Activated CD4-positive, alpha-beta T cell treated with anti-CD3 and anti-CD28 coated beads for 36 hours (primary cell): ENCODE measurements at regions not wholly inside any gene's neighbourhood (a gene's known extent, or its start where the extent isn't known, plus 50 kb on each side); places are given as distances from the start of the nearest gene placed in this dataset.

Source experiments
- ATAC-seq: fragments of 200-7000 bp; cut with Tn5 transposase; one replicate; pipeline ENCODE4 v1.10.0; 2021; ENCODE audit warnings: mild to moderate bottlenecking, moderate library complexity
- CTCF ChIA-PET: fragments of 350-600 bp; sonication (Branson Sonifier 250); formaldehyde crosslinking; loops from one replicate; lab custom pipeline; 2021; ENCODE audit warnings: antibody characterized with exemption; lab: Charles Lee
- POLR2A ChIA-PET: fragments of 350-600 bp; sonication (Branson Sonifier 250); formaldehyde crosslinking; loops from one replicate; lab custom pipeline; 2021; ENCODE audit warnings: antibody characterized with exemption, inconsistent platforms; lab: Charles Lee
- DNase-seq: peaks from one replicate; pipeline ENCODE4 v3.0.0-alpha.2; 2020
- H3K27ac Mint-ChIP-seq: one replicate; pipeline ENCODE4 v1.8.0; 2021; ENCODE audit warnings: mixed read lengths
- H3K27me3 Mint-ChIP-seq: one replicate; pipeline ENCODE4 v1.8.0; 2021; ENCODE audit warnings: mixed read lengths
- H3K36me3 Mint-ChIP-seq: one replicate; pipeline ENCODE4 v1.8.0; 2021; ENCODE audit warnings: low read depth, mixed read lengths
- H3K4me1 Mint-ChIP-seq: one replicate; pipeline ENCODE4 v1.8.0; 2021; ENCODE audit warnings: mixed read lengths
- H3K4me3 Mint-ChIP-seq: one replicate; pipeline ENCODE4 v1.8.0; 2021; ENCODE audit warnings: mild to moderate bottlenecking, moderate library complexity, mixed read lengths
- H3K9me3 Mint-ChIP-seq: one replicate; pipeline ENCODE4 v1.8.0; 2021; ENCODE audit warnings: low read depth, mixed read lengths
- intact Hi-C, 2 experiments: fragments of 100-400 bp; cut with DNase I in 1 of 2; cut with micrococcal nuclease in 1 of 2; formaldehyde crosslinking; loops; one replicate each; pipeline versions ENCODE4 v1.14.2 to v1.15.1; 2022 to 2024; cut with DNase I, micrococcal nuclease

- Mint-ChIP-seq H3K36me3 (no peaks in the 10 kb centered on the region), H3K4me3 (no peak overlapping the region), H3K9me3 (peaks cover 10% of the 10 kb centered on the region), H3K4me1 (no peaks in the 10 kb centered on the region), H3K27ac (no peak overlapping the region), H3K27me3 (no peaks in the 10 kb centered on the region)
- CTCF ChIA-PET, result no interaction called here
- ATAC-seq, result no peak
- DNase-seq, result no peak
- intact Hi-C loops, result no loop called here
- POLR2A ChIA-PET, result no interaction called here
These were observed 807.9 kb upstream of the MBL2 start for GRCh38 chr10:53580465-53580864.

GRCh38 chr10:53579773-53580172 lies 807.2 kb upstream of the MBL2 start:
- no peaks in the 10 kb centered on the region for H3K4me1 Mint-ChIP-seq
- no peak for ATAC-seq
- DNase-seq, result no peak
- no peaks in the 10 kb centered on the region for H3K36me3 Mint-ChIP-seq
- H3K27me3 Mint-ChIP-seq, result no peaks in the 10 kb centered on the region
- H3K9me3 Mint-ChIP-seq, result peaks cover 10% of the 10 kb centered on the region
- intact Hi-C loops, result no loop called here
- H3K27ac Mint-ChIP-seq, result no peak overlapping the region
- no peak overlapping the region for H3K4me3 Mint-ChIP-seq
- POLR2A ChIA-PET, result no interaction called here
- CTCF ChIA-PET, result no interaction called here

GRCh38 chr10:53574024-53574423 lies 801.4 kb upstream of the MBL2 start:
- ATAC-seq, result no peak
- Mint-ChIP-seq H3K27me3 (no peaks in the 10 kb centered on the region), H3K9me3 (peaks cover 5% of the 10 kb centered on the region), H3K4me1 (no peaks in the 10 kb centered on the region), H3K27ac (no peak overlapping the region), H3K36me3 (no peaks in the 10 kb centered on the region), H3K4me3 (no peak overlapping the region)
- POLR2A ChIA-PET, result no interaction called here
- DNase-seq, result no peak
- CTCF ChIA-PET, result no interaction called here
- intact Hi-C loops, result no loop called here

GRCh38 chr10:53573498-53573897 lies 800.9 kb upstream of the MBL2 start:
- ATAC-seq (no peak), DNase-seq (no peak)
- POLR2A ChIA-PET, result no interaction called here
- CTCF ChIA-PET, result no interaction called here
- Mint-ChIP-seq H3K27me3 (no peaks in the 10 kb centered on the region), H3K9me3 (peaks cover 5% of the 10 kb centered on the region), H3K27ac (no peak overlapping the region), H3K36me3 (no peaks in the 10 kb centered on the region), H3K4me1 (no peaks in the 10 kb centered on the region), H3K4me3 (no peak overlapping the region)
- intact Hi-C loops, result no loop called here

GRCh38 chr10:53572799-53573198 lies 800.2 kb upstream of the MBL2 start:
- Mint-ChIP-seq H3K36me3 (no peaks in the 10 kb centered on the region), H3K4me3 (no peak overlapping the region), H3K27ac (no peak overlapping the region), H3K4me1 (no peaks in the 10 kb centered on the region), H3K27me3 (no peaks in the 10 kb centered on the region), H3K9me3 (peaks cover 5% of the 10 kb centered on the region)
- ChIA-PET POLR2A (no interaction called here), CTCF (no interaction called here)
- ATAC-seq, result no peak
- intact Hi-C loops, result no loop called here
- DNase-seq, result no peak

GRCh38 chr10:53570221-53570620 lies 797.6 kb upstream of the MBL2 start:
- H3K4me1 Mint-ChIP-seq, result no peaks in the 10 kb centered on the region
- CTCF ChIA-PET, result no interaction called here
- intact Hi-C loops, result no loop called here
- no peak overlapping the region for H3K4me3 Mint-ChIP-seq
- POLR2A ChIA-PET, result no interaction called here
- no peaks in the 10 kb centered on the region for H3K27me3 Mint-ChIP-seq
- no peak for ATAC-seq
- no peaks in the 10 kb centered on the region for H3K36me3 Mint-ChIP-seq
- H3K9me3 Mint-ChIP-seq, result peaks cover 4% of the 10 kb centered on the region
- no peak for DNase-seq
- no peak overlapping the region for H3K27ac Mint-ChIP-seq

GRCh38 chr10:53569455-53569854 lies 796.9 kb upstream of the MBL2 start:
- peaks cover 4% of the 10 kb centered on the region for H3K9me3 Mint-ChIP-seq
- DNase-seq, result no peak

GRCh38 chr10:53548664-53549063 lies 776.1 kb upstream of the MBL2 start:
- peaks cover 7% of the 10 kb centered on the region for H3K9me3 Mint-ChIP-seq
- CTCF ChIA-PET, result no interaction called here
- no peaks in the 10 kb centered on the region for H3K27me3 Mint-ChIP-seq
- H3K36me3 Mint-ChIP-seq, result no peaks in the 10 kb centered on the region
- DNase-seq, result no peak
- H3K27ac Mint-ChIP-seq, result no peak overlapping the region
- H3K4me1 Mint-ChIP-seq, result no peaks in the 10 kb centered on the region
- intact Hi-C loops, result no loop called here
- no peak for ATAC-seq
- POLR2A ChIA-PET, result no interaction called here
- H3K4me3 Mint-ChIP-seq, result no peak overlapping the region

More at GRCh38 chr10:53569455-53569854, 796.9 kb upstream of the MBL2 start:
- H3K36me3 Mint-ChIP-seq, result no peaks in the 10 kb centered on the region
- H3K27me3 Mint-ChIP-seq, result no peaks in the 10 kb centered on the region
- ChIA-PET CTCF (interaction anchor here (0.9 kb wide), 1 partner anchor 21 kb away, joined by 3 read pairs; no protein-coding TSS in a partner anchor), POLR2A (no interaction called here)
- no peak overlapping the region for H3K4me3 Mint-ChIP-seq
- H3K27ac Mint-ChIP-seq, result no peak overlapping the region
- no peaks in the 10 kb centered on the region for H3K4me1 Mint-ChIP-seq
- intact Hi-C loops, result no loop called here
- no peak for ATAC-seq

- H3K4me3 Mint-ChIP-seq, result no peak overlapping the region
- H3K27ac Mint-ChIP-seq, result no peak overlapping the region
- no peaks in the 10 kb centered on the region for H3K27me3 Mint-ChIP-seq
- H3K36me3 Mint-ChIP-seq, result no peaks in the 10 kb centered on the region
- ChIA-PET POLR2A (no interaction called here), CTCF (interaction anchor here (0.5 kb wide), 1 partner anchor 368 kb away, joined by 3 read pairs; no protein-coding TSS in a partner anchor)
- peaks cover 7% of the 10 kb centered on the region for H3K9me3 Mint-ChIP-seq
- no peak for DNase-seq
- no peaks in the 10 kb centered on the region for H3K4me1 Mint-ChIP-seq
- intact Hi-C loops, result no loop called here
- no peak for ATAC-seq
These were observed 774.8 kb upstream of the MBL2 start for GRCh38 chr10:53547364-53547763.

GRCh38 chr10:53543410-53543809 lies 770.8 kb upstream of the MBL2 start:
- no peak overlapping the region for H3K27ac Mint-ChIP-seq
- POLR2A ChIA-PET, result no interaction called here
- ATAC-seq, result no peak
- H3K27me3 Mint-ChIP-seq, result no peaks in the 10 kb centered on the region
- no peaks in the 10 kb centered on the region for H3K36me3 Mint-ChIP-seq
- CTCF ChIA-PET, result no interaction called here
- H3K4me1 Mint-ChIP-seq, result no peaks in the 10 kb centered on the region
- peaks cover 5% of the 10 kb centered on the region for H3K9me3 Mint-ChIP-seq
- DNase-seq, result no peak
- intact Hi-C loops, result no loop called here
- H3K4me3 Mint-ChIP-seq, result no peak overlapping the region

GRCh38 chr10:53537508-53537907 lies 764.9 kb upstream of the MBL2 start:
- DNase-seq (no peak), ATAC-seq (no peak)
- Mint-ChIP-seq H3K27me3 (no peaks in the 10 kb centered on the region), H3K4me1 (no peaks in the 10 kb centered on the region), H3K27ac (no peak overlapping the region), H3K9me3 (peaks cover 8% of the 10 kb centered on the region), H3K36me3 (no peaks in the 10 kb centered on the region), H3K4me3 (no peak overlapping the region)
- ChIA-PET CTCF (no interaction called here), POLR2A (no interaction called here)
- intact Hi-C loops, result no loop called here

- ATAC-seq, result no peak
- Mint-ChIP-seq H3K9me3 (peaks cover 8% of the 10 kb centered on the region), H3K4me1 (no peaks in the 10 kb centered on the region), H3K4me3 (no peak overlapping the region), H3K27ac (no peak overlapping the region), H3K27me3 (no peaks in the 10 kb centered on the region), H3K36me3 (no peaks in the 10 kb centered on the region)
- intact Hi-C loops, result no loop called here
- DNase-seq, result no peak
- ChIA-PET CTCF (no interaction called here), POLR2A (no interaction called here)
These were observed 763.7 kb upstream of the MBL2 start for GRCh38 chr10:53536322-53536721.

- peaks cover 8% of the 10 kb centered on the region for H3K9me3 Mint-ChIP-seq
- no peaks in the 10 kb centered on the region for H3K27me3 Mint-ChIP-seq
- CTCF ChIA-PET, result no interaction called here
- intact Hi-C loops, result no loop called here
- no peak overlapping the region for H3K4me3 Mint-ChIP-seq
- DNase-seq (no peak), ATAC-seq (no peak)
- no peak overlapping the region for H3K27ac Mint-ChIP-seq
- no peaks in the 10 kb centered on the region for H3K36me3 Mint-ChIP-seq
- POLR2A ChIA-PET, result no interaction called here
- H3K4me1 Mint-ChIP-seq, result no peaks in the 10 kb centered on the region
These were observed 761.8 kb upstream of the MBL2 start for GRCh38 chr10:53534428-53534827.
